ENCODE measurements at regions not wholly inside any gene's neighbourhood (a gene's known extent, or its start where the extent isn't known, plus 50 kb on each side); places are given as distances from the start of the nearest gene placed in this dataset.

- TF ChIP-seq, protein P1, sequence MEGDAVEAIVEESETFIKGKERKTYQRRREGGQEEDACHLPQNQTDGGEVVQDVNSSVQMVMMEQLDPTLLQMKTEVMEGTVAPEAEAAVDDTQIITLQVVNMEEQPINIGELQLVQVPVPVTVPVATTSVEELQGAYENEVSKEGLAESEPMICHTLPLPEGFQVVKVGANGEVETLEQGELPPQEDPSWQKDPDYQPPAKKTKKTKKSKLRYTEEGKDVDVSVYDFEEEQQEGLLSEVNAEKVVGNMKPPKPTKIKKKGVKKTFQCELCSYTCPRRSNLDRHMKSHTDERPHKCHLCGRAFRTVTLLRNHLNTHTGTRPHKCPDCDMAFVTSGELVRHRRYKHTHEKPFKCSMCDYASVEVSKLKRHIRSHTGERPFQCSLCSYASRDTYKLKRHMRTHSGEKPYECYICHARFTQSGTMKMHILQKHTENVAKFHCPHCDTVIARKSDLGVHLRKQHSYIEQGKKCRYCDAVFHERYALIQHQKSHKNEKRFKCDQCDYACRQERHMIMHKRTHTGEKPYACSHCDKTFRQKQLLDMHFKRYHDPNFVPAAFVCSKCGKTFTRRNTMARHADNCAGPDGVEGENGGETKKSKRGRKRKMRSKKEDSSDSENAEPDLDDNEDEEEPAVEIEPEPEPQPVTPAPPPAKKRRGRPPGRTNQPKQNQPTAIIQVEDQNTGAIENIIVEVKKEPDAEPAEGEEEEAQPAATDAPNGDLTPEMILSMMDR (IDR thresholded peaks at IDR 0.05; ENCODE audit: borderline replicate concordance, insufficient read depth, low read depth, low read length): no peak
- no peak overlapping the region for H3K4me3 ChIP-seq (ENCODE audit: low read depth, low read length)
Observed at GRCh38 chr18:6561016-6561415, 146.3 kb upstream of the L3MBTL4 start.

- TF ChIP-seq, protein P1 (IDR thresholded peaks at IDR 0.05; ENCODE audit: borderline replicate concordance, insufficient read depth, low read depth, low read length): no peak
- H3K4me3 ChIP-seq (ENCODE audit: low read depth, low read length): no peak overlapping the region
Observed at GRCh38 chr18:6561420-6561861, 146.7 kb upstream of the L3MBTL4 start.

DNA sequence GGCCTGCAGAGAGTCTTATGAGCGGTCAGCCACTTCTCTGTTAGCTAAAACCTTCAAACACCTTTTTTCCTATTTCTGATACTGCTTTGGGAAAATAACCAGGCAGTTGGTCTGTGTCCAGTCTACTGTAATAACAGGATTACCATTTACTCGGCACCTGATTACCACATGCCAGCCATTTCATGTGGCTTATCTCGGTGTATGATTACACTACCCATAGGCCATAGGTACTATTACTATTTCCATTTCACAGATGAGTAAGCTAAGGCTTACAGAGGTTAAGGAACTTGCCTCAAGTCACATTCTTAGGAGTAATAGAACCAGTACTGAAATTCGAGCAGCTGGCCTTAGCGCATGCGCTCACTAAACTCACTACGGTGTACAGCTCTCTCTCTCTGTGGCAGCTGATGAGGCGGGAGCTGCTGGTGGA, 147.2 kb upstream of the L3MBTL4 start:
- TF ChIP-seq, protein P1 (IDR thresholded peaks at IDR 0.05; ENCODE audit: borderline replicate concordance, insufficient read depth, low read depth, low read length): no peak
- H3K4me3 ChIP-seq (ENCODE audit: low read depth, low read length): no peak overlapping the region

DNA sequence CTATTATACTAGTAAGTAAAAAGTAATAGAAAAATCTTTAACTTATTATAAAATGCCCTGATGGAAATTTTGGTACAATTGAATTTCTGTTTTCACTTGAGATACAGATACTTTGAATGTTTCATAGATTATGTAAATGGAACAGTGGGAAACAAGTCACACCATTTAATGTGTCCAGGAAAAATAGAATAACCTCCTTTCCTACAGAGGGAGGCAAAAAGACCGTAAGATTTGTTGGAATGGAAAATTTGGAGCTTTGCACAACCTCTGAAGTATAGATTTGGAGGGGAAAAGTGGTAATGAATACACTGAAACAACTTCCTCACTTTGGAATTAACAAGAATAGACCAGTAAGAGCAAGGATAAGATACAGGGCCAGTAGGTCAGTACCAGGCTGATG, 149.2 kb upstream of the L3MBTL4 start:
- TF ChIP-seq, protein P1 (IDR thresholded peaks at IDR 0.05; ENCODE audit: borderline replicate concordance, insufficient read depth, low read depth, low read length): no peak
- H3K4me3 ChIP-seq (ENCODE audit: low read depth, low read length): no peak overlapping the region

DNA sequence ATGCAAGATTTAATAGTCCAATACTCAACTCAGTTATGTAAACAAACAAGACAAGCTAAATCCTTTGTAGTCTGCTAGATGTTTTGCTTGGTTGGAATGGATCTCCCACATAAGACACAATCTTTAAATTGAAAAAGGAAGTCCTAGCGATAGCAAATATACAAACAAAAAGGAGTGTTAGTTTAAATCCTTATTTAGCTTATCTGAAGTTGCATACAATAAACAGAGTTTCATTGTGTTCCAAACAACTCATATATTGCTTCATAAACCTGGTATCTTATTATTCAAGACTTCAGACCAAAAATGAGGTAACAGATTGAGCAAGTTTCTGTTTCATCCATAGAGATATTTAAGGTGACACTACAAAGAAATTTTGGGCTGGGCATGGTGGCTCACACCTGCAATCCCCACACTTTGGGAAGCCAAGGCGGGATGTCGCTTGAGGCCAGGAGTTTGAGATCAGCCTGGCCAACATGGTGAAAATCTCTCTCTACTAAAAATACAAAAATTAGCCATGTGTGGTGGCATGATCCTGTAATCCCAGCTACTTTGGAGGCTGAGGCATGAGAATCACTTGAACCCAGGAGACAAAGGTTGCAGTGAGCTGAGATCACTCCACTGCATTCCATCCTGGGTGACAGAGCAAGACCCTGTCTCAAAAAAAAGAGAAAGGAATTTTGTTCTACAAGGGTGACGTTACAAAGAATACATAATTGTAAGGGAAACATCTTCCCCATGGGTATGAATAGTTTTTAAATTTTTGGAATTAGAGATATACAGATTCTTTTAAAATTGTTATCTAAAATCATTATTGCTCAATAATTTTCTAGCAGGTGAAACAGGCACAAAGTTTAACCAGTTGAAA, 150.5 kb upstream of the L3MBTL4 start:
- TF ChIP-seq, protein P1 (IDR thresholded peaks at IDR 0.05; ENCODE audit: borderline replicate concordance, insufficient read depth, low read depth, low read length): no peak
- no peak overlapping the region for H3K4me3 ChIP-seq (ENCODE audit: low read depth, low read length)

- TF ChIP-seq, protein P1 (IDR thresholded peaks at IDR 0.05; ENCODE audit: borderline replicate concordance, insufficient read depth, low read depth, low read length): no peak
- H3K4me3 ChIP-seq (ENCODE audit: low read depth, low read length): no peak overlapping the region
Observed at GRCh38 chr18:6565815-6566081, 151.0 kb upstream of the L3MBTL4 start.

- TF ChIP-seq, protein P1 (IDR thresholded peaks at IDR 0.05; ENCODE audit: borderline replicate concordance, insufficient read depth, low read depth, low read length): no peak
- H3K4me3 ChIP-seq (ENCODE audit: low read depth, low read length): no peak overlapping the region
Observed at GRCh38 chr18:6566338-6566911, 151.7 kb upstream of the L3MBTL4 start.
